Cortex of kidney (tissue), 1 donor: ENCODE measurements at regions not wholly inside any gene's neighbourhood (a gene's known extent, or its start where the extent isn't known, plus 50 kb on each side); places are given as distances from the start of the nearest gene placed in this dataset.
"Not testable (repeated sequence)": the region's sequence is repeated elsewhere in the genome, so short reads cannot be mapped to it uniquely, and the experiment has no call there.

ENCODE experiments used
- DNase-seq: peaks from one replicate; lab custom pipeline; 2025; lab: John Stamatoyannopoulos, UW

DNA sequence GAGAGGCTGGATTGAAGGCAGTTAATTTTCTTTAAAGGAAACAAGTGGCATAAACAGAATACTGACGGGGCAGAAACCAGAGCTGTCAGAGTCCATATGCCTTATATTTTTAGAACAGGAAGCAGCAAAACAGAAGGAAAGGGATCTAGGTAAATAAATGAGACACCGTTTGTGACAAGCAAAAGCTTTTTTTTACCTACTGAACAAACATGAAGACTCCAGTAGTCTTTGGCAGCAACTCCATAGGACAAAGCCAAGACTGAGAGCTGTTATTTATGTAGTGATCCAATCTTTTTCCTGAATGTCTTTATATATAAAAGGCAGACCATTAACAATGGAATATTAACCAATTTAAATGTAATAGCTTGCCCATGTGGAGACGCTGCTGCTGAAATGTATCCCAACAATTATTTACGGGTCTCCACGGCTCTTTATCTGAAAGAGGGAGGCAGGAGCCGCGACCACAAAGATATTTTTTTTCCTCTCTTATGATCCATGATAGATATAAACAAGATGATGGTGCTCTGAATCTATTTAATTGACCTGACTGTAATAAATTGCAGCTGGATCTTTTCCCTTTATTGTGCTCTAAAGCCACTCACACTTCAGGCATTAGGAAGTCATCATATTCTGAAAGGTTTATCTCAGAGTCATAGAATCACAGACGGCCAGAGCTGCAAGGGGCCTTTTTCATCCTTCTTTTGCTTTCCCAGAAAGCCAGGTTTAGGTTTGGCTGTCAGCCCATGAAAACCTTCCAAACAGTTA lies 687.8 kb downstream of the EFNB2 start:
- no peak for DNase-seq

DNA sequence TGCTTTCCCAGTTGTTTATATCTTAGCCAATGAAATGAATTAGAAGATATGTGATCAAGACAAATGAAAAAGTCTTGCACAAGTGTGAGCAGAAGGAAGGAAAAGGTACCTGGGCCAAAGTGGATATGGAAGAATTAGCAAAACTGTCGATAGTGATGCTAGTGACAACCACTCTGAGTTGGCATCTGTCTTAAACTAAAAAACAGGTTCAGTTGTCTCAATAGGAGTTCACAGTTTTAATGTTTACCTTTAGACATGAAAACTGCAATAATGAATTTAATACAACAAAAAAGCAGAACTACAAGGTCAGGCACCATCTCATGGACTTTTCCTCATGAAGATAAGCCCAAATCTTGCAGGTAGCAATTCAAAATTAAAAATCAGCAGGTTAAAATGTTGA lies 688.5 kb downstream of the EFNB2 start:
- DNase-seq, result no peak

DNA sequence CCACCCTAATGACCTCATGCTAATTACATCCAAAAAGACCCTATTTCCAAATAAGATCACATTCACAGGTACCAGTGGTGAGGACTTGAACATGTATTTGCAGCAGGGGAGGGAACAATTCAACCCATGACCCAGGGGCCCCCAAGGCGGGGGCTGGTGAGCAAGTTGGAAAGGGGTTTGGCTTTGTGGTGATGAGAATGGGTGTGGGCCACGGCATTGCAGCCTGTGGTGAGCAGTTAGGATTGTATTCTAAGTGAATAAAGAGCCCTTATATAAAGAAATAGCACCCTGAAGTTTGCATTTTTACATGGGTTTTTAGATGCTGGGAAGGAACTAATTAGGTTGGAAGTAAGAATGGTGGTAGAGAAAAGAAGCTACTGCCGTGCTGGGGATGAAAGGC lies 694.2 kb downstream of the EFNB2 start:
- DNase-seq, result no peak

DNA sequence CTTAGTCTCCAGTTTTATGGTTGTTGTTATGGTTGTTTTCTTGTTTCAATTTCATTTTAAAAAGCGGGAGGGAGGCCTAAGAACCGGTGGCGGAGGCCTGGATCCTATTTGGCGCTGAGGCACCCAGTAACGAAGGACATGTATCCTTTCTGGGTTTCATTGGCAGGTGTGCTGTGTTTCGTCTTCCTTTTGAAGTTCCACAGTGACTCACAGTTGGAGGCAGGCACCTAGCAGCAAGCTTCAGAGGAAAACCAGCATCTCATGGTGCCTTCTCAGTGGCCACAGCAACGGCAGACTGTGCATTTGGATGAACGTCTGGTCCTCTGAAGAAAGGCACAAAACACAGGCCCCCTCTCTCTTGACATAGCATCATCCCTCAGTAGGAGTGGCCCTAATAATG lies 697.2 kb downstream of the EFNB2 start:
- no peak for DNase-seq

DNA sequence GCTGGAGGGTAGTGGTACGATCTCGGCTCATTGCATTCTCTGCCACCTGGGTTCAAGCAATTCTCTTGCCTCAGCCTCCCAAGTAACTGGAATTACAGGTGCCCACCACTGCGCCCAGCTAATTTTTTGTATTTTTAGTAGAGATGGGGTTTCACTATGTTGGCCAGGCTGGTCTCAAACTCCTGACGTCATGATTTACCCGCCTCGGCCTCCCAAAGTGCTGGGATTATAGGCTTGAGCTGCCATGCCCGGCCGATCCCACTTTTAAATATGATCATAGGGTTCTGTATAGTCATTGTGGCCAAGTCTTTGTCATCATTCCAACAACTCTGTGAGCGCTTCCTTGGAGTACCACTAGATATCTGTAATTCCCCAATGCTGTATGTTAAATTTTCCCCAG lies 698.2 kb downstream of the EFNB2 start:
- not testable (repeated sequence) for DNase-seq

DNA sequence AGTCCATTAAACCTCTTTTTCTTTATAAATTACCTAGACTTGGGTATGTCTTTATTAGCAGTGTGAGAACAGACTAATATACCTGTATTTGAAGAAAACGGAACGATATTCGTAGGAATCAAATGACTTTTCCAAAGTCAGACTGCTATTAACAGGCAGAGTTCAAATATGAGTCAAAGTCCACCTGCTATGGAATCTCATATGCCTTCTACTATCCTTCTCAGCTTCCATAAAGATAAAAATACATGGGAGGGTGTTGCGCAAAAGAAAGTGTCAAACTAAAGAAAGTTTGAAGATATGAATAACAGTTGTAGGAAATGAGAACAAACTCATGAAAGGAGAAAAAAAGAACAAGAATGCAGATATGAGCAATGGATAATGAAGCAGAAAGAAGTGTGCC lies 704.6 kb downstream of the EFNB2 start:
- DNase-seq, result no peak

DNA sequence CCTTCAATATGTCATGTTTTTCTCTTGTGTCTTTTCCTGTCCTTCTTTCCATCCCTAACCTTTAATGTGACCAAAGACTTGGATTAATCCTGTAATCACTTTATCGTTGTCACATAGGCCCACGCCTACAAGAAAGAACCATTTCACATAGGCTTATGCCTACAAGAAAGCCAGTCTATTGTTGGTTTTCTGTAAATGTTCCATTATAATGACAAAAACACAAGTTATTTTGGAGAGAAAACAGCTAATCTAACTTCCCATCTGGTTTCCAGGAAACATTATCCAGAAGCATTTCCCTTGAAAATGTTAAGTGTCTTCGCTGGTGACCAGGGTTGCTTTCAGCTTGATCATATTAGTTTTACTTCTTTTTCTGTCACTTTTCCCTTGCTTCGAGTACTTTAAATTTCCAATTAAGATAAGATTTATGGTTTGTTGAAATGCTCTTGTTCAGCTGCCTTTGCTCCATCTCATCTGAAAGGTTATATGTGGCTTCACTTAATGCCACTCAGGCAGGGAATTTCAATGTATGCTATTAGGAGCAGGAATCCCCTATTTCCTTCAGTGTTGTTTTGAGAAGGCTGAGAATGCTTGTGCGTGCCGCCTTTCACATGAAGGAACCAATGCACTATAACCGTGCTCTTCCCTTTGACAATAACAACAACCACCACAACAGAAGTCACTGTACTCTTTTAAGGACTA lies 708.2 kb downstream of the EFNB2 start:
- no peak for DNase-seq

DNA sequence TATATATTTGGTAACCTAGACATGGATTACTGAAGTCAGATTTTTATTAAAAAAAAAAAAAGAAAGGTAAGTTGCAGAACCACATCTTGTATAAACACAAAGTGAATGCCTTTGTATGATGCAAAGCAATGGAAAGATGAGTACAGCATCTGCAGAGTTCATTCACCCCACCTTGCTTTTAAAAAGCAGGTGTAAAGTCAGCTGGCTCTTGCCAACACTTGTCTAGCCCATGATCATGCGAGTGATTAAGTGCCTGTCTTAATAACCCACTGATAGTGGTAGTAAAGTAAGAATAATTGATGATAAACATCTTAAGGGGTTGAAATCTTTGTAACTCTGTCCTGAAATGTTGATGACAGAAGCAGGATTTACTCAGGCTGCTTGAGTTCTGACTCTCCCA lies 710.4 kb downstream of the EFNB2 start:
- no peak for DNase-seq

DNA sequence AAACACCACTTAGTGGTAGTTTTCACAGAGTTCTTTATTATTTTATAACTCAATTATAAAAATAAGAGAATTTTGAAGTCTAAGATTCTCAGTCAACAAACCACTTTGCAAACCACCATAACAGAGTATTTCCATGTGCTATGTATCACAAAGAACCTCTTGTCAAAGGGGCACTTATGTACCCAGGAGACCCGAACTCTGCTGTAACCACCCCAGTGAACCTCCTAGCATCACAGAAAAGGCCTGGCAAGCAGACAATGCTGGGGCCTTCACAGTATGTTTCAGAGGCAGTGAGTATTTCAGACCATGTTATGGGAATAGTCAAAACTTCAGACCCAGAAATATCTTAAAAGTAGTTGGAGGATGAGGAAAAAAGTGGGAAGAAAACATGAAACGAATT lies 714.1 kb downstream of the EFNB2 start:
- DNase-seq, result no peak

DNA sequence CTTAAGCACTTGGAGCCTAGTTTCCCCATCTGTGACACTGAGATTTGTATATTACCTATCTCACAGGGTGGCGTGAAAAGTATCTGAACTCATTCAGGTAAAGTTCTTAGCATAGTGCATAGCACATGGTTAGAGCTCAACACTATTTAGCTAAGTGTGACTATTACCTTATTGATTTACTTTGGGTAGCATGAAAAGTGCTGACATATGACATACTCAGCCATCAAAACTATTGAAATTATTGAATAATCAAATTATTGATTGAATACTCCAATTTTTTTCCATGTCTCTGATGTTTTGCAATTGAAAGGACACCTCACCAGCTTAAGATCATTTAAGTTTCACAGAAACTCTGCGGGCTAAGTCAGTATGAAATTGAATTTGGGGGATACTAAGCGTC lies 715.0 kb downstream of the EFNB2 start:
- no peak for DNase-seq

DNA sequence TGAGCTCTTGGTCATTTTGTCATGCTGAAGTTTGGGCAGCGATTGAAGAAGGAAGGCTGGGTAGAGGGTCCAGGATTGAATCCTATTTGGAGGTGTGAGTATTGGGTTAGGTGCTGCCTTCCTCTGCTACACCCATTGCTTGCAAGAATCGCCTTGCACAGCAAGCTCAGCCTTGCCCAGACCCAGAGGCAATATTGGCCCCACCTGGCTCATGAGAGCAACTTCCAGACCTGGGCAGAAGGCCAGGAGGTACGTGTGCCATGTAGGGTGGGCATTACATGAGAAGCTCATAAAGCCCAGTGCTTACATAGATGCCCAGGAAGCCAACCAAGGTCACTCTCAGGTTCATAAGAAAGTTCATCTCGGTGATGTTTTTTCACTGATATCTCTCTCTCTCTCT lies 718.0 kb downstream of the EFNB2 start:
- no peak for DNase-seq

DNA sequence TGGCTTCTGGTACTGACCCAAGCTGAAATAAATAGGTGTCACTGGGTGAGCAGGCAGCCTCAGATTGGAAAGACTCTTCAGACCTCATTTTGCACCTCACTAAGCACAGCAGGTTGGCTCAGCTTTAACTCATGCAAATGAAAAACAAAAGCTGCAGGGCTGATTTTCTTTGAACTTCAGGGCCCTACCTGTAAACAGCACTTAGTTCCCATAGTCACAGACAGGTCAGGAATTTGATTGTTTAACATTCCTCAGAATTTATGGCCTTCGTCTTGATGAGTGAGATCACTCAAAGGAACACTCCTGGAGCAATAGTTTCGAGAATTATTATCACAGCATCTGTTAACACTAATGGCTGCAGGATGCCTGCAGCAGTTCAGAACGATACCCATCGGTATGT lies 718.5 kb downstream of the EFNB2 start:
- DNase-seq, result no peak

DNA sequence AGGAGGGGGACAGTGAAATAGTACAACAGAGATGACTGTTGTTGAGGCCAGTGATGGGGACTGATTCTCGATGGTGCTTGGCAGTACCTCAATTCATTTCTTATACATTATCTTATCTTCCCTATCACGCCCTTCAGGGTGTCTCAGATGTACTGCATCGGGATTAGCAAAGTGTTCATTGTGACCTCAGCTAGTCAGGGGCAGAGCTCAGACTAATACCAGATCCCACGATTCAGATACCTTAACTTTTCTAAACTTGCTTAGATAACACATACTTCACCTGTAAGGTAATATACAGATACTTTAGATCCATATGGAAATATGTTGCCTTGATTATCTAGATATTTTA lies 720.6 kb downstream of the EFNB2 start:
- no peak for DNase-seq

DNA sequence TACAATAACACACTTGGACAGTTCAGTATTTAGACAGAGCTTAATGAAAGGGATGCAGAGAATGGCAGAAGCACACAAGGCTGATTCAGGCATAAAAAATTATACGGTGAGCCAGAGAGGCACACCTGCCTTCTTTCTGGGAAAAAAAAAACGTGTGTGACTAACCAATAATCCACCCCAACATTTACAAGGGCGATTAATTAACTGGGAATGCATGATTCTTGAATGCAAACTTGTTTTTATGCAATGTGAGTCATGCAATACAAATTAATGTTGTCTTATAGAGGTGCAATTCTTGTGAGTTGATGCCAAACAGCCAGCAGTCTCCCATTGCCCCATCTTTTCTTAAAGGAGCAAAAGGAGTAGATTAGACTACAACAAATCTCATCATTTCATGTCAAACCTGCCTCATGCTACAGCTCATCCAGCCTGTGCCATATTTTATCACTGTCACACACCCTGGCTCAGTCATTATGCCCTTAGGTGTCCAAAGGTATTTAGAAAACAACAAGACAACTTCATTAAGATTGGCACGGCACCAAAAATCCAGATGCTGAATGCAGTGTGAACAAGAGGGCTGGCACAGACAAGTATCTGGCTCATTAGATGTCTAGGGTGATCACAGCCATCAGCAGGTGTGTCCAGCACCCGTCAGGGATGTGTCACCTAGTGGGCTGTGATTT lies 721.1 kb downstream of the EFNB2 start:
- no peak for DNase-seq

DNA sequence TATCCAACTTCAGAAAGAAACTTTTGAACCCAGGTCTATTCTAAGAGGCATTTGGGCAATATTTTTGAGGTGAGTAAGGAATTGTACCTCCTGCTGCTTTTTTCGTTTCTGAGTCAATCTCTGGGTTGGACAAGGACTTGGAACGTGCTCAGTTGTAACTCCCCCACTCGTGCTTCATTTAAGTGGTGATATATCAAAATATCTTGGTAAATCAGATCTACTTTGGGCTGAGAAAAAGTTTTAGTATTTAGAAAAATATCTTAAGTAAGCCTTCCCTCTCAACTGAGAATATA lies 728.9 kb downstream of the EFNB2 start:
- DNase-seq, result no peak

DNA sequence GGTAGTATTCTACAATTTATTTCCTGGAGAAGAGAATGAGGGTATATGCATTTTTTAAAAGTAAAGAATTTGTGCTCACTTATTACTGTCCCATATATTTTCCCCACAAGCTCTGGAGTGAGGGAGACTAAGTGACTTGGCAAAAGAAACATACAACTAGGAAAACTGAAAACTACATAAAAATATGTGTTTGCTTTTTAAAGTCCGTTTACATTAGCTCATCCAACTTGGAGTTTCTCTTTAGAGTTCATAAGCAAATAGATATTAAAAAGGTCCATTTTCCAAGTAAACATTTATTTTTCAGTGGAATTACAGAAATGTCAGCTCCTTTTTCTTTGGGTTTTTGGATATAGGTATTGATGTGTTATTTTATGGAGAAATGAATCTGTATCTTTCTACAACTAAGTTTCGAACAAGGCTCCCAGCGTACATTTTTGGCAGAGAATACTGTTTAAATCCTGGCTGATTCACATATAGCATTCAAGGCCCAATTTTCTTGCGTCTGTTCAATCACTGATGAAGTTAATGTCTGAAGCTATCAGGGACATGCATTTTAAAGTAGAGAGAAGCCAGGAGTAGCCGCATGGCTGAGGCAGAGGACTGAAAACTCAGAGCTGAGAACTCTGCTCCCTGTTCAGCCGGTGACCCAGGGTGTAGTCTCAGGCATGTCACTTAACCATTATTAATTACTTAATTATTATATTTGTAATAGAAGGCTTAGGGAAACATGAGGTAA lies 729.4 kb downstream of the EFNB2 start:
- no peak for DNase-seq

DNA sequence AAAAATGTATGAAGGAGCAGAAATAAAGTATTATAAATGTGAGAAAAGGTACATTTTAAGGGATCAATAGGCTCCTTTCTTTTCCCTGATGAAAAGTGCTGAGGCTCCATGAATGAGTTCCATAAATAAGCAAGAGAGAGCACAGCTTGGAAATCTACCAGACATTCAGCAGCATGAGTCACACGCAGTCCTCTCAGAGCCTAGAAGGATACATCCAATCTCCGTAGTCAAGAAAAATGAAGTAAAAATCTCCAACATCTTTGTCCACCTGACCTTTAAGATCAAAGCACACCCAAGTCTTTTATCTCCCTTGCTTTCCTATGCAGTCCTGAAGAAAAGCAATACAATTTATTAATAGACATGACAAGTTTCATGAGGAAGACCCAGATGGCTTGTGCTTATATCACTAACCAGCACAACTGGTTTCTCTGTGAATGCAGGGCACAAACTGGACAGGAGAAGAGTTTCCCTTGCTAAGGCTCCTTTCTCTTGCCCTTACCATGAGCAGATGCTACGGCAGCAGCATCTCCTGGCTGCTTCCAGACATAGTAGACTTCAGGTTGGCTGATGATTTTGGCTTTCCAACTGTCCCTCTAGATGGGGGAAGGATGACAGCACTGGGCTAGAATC lies 730.8 kb downstream of the EFNB2 start:
- no peak for DNase-seq

DNA sequence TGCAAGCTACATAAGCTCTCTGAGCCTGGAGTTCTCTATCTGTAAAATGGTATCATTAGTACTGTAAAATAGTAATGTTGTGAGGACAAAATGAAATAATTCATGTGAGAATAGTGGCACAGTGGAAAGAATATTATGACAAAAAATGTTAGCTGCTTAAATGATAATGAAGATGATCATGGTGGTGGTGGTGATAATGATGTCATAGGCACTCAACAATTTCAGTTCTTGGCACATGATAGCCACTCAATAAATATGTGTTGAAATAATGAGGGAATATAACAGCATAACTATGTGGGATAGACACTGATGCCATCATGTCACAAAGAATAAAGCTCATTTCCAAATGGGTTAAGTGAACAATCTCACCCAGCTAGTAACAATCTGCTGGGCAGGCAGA lies 736.3 kb downstream of the EFNB2 start:
- no peak for DNase-seq

DNA sequence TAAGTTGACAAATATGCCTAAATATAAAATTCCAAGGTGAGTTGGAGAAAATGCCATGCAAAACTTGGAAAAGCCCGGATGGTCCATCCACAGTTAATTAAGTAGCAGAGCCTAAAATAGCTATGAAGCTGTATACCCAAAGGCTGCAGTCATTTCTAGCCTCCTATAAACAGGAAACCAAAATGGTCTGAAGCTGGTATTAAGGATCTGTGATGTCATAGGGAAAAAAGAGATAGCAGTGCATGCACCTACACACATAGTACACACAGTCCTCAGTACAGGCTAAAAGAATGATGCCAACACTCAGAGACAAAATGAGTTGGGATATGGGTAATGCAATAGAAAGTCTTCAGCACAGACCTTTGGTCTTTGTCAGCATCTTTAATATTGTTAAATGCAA lies 736.9 kb downstream of the EFNB2 start:
- DNase-seq, result no peak

DNA sequence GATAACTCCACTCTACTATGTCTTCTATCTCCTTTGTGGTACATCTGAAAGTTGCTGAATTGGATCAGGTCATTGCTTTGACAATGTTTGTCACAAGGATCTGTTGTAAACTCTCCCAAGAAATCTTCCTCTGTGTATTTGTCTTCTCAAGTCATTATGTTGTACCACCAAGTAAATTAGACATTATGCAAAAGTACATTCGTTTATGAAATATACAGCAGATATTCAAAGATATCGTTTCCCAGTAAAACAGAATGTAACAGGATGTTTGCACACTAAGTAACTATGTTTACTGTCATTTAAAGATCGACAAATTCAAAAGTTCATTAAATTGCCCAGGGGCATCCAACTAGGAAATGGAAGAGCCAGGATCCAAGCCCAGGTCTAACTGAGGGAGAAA lies 739.4 kb downstream of the EFNB2 start:
- DNase-seq, result no peak

DNA sequence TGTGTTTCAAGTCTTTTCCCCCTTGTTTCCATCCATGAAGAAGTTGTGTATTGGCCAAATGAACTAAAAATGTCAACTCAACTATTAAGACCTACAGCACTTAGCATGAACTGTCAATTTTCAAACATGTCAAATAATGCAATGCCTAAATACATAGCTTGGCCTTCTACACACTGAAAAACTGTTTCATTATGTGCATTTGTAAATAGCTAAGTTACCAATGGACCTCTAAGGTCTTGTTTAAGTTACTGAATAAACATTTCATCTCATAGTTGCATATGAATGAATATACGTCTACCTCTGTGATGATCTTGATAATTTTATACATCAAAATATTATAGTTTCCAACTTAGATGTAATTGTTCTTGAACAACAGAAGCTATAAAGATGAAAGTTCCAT lies 744.5 kb downstream of the EFNB2 start:
- no peak for DNase-seq

DNA sequence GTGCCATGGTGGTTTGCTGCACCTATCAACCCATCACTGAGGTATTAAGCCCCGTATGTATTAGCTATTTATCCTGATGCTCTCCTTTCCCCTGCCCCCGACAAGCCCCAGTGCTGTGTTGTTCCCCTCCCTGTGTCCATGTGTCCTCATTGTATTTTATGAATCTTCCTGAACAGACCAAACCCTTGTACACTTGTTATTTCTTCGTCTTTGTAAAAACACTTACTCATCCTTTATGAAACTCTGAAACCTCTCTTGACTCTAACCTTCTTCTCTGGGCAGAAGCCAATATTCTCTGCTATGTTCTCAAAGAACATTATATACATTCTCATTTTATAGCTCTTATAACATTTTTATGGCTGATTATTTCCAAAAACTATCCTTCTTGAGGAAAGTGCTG lies 746.9 kb downstream of the EFNB2 start:
- no peak for DNase-seq

DNA sequence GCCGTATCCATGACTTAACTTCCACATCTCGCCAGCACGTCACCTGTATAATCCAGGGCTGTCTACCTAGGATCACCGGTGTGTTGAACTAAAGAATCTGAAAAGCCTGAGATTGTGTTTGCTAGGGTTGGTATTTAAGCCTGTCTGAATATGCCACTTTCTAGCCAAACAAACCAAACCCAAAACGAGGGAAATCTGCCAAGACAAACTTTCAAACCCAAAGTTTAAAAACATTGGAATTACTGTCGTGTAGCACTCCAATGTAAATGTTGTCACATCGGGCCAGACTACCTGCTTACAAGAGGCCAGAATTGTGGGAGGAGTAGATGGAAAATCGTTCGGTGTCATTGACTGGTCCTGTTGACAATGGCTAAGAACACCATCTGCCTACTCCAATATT lies 747.8 kb downstream of the EFNB2 start:
- no peak for DNase-seq
